A549 (cell line): ENCODE measurements at regions not wholly inside any gene's neighbourhood (a gene's known extent, or its start where the extent isn't known, plus 50 kb on each side); places are given as distances from the start of the nearest gene placed in this dataset.

Experiments used
- ATAC-seq, 2 experiments: fragments of 200-7000 bp in 1 of 2; fragments of >200 bp in 1 of 2; cut with Nextera tagmentation in 1 of 2; cut with Tn5 transposase in 1 of 2; 3 replicates each; pipeline versions ENCODE4 v1.8.0 to v1.9.1; 2018 to 2020; ENCODE audit warnings: mild to moderate bottlenecking in 1 of 2, moderate library complexity in 1 of 2
- CTCF ChIA-PET: fragments of 300-600 bp; sonication (Branson Sonifier 250); formaldehyde crosslinking; extraction: SDS; loops from one replicate; lab custom pipeline; 2021; ENCODE audit warnings: antibody characterized with exemption, inconsistent platforms; lab: Yijun Ruan, JAX
- POLR2A ChIA-PET: fragments of 350-600 bp; formaldehyde crosslinking; extraction: SDS; loops from one replicate; lab custom pipeline; 2021; ENCODE audit warnings: antibody characterized with exemption, inconsistent platforms; lab: Yijun Ruan, JAX
- DNase-seq, 2 experiments: peaks; one replicate each; pipeline versions ENCODE4 v3.0.0 to v3.0.0-alpha.2; 2011 to 2016; ENCODE audit warnings: low read depth in 1 of 2, low spot score in 1 of 2
- FAIRE-seq: peaks from 2 replicates; lab custom pipeline; 2011; peaks lifted over from hg19 to GRCh38; lab: Jason Lieb, UNC
- H3K27ac ChIP-seq, 2 experiments: fragments of >200 bp; sonication (Bioruptor Twin); formaldehyde crosslinking; 3 replicates each; pipeline ENCODE4 v1.5.1; 2016 to 2017
- H3K4me1 ChIP-seq: fragments of >200 bp; sonication (Bioruptor Twin); formaldehyde crosslinking; 3 replicates; pipeline ENCODE4 v1.6.1; 2016
- H3K4me2 ChIP-seq: fragments of >200 bp; sonication (Bioruptor Twin); formaldehyde crosslinking; 3 replicates; pipeline ENCODE4 v1.6.1; 2016
- H3K4me3 ChIP-seq: fragments of >200 bp; sonication (Bioruptor Twin); formaldehyde crosslinking; 3 replicates; pipeline ENCODE4 v1.5.1; 2016
- H3K9me3 ChIP-seq: fragments of >200 bp; sonication (Bioruptor Twin); formaldehyde crosslinking; 3 replicates; pipeline ENCODE4 v1.6.1; 2016
- ATOH8 ChIP-seq: fragments of 250-450 bp; sonication (Bioruptor Pico); IDR thresholded peaks from 2 replicates; pipeline ENCODE4 v1.5.0; 2020; ENCODE audit warnings: low read depth, mild to moderate bottlenecking, moderate library complexity
- CBX2 ChIP-seq: fragments of 200-600 bp; sonication (generic); IDR thresholded peaks from 2 replicates; pipeline ENCODE4 v1.6.1; 2016; ENCODE audit warnings: low read depth, mild to moderate bottlenecking, borderline replicate concordance
- CHD2 ChIP-seq: fragments of 150-350 bp; IDR thresholded peaks from 2 replicates; pipeline ENCODE4 v1.6.1; 2014; ENCODE audit warnings: low read length; ENCODE audit not compliant: partially characterized antibody
- E2F6 ChIP-seq: IDR thresholded peaks from 2 replicates; pipeline ENCODE4 v1.6.1; 2012; ENCODE audit warnings: low read depth, borderline replicate concordance
- EP300 ChIP-seq, 2 experiments: fragments of >200 bp; sonication (Bioruptor Twin); formaldehyde crosslinking; IDR thresholded peaks; 2 replicates in 1 of 2; 3 replicates in 1 of 2; pipeline ENCODE4 v1.6.1; 2016 to 2017
- ESRRA ChIP-seq: fragments of 150-350 bp; IDR thresholded peaks from 2 replicates; pipeline ENCODE4 v1.6.1; 2014; ENCODE audit warnings: mild to moderate bottlenecking, low read length, borderline replicate concordance
- FOSB ChIP-seq: fragments of 250-450 bp; sonication (Bioruptor Pico); IDR thresholded peaks from 2 replicates; pipeline ENCODE4 v1.5.0; 2020; ENCODE audit warnings: mild to moderate bottlenecking, moderate library complexity
- FOXS1 ChIP-seq: fragments of 250-450 bp; sonication (Bioruptor Pico); IDR thresholded peaks from 2 replicates; pipeline ENCODE4 v1.5.0; 2020; ENCODE audit warnings: mild to moderate bottlenecking, moderate library complexity
- GATA3 ChIP-seq: IDR thresholded peaks from 2 replicates; pipeline ENCODE4 v1.6.1; 2012; ENCODE audit warnings: borderline replicate concordance
- HDAC2 ChIP-seq: fragments of 200-600 bp; sonication (generic); IDR thresholded peaks from 2 replicates; pipeline ENCODE4 v1.6.1; 2016
- HOXB5 ChIP-seq: fragments of 250-450 bp; sonication (Bioruptor Pico); IDR thresholded peaks from 2 replicates; pipeline ENCODE4 v1.5.0; 2020; ENCODE audit warnings: mild to moderate bottlenecking, moderate library complexity
- JUN ChIP-seq, 2 experiments: fragments of >200 bp; sonication (Bioruptor Twin); formaldehyde crosslinking; IDR thresholded peaks; 2 replicates in 1 of 2; 3 replicates in 1 of 2; pipeline ENCODE4 v1.6.1; 2016 to 2017
- KDM1A ChIP-seq: fragments of 200-600 bp; sonication (generic); IDR thresholded peaks from 2 replicates; pipeline ENCODE4 v1.6.1; 2016; ENCODE audit warnings: low read depth, mild to moderate bottlenecking
- KDM5A ChIP-seq: fragments of 200-600 bp; sonication (generic); IDR thresholded peaks from 2 replicates; pipeline ENCODE4 v1.6.1; 2016; ENCODE audit warnings: antibody characterized with exemption, mild to moderate bottlenecking
- MAFK ChIP-seq: fragments of 450-650 bp; IDR thresholded peaks from 2 replicates; pipeline ENCODE4 v1.6.1; 2014; ENCODE audit not compliant: partially characterized antibody
- MAX ChIP-seq: IDR thresholded peaks from 2 replicates; pipeline ENCODE4 v1.6.1; 2012
- MAZ ChIP-seq: fragments of 150-350 bp; IDR thresholded peaks from 2 replicates; pipeline ENCODE4 v1.6.1; 2014; ENCODE audit warnings: antibody characterized with exemption, low read depth, low read length, borderline replicate concordance
- MYC ChIP-seq: IDR thresholded peaks from 2 replicates; pipeline ENCODE4 v1.6.1; 2012; ENCODE audit warnings: mild to moderate bottlenecking, inconsistent platforms, low read length, improper control_type of control experiment, borderline replicate concordance
- NFE2L2 ChIP-seq: fragments of 150-350 bp; conservative IDR thresholded peaks from 2 replicates; pipeline ENCODE4 v1.6.1; 2014; ENCODE audit warnings: low read length
- POLR2AphosphoS2 ChIP-seq: conservative IDR thresholded peaks from 2 replicates; pipeline ENCODE4 v1.6.1; 2012; ENCODE audit warnings: low read length, improper control_type of control experiment, inconsistent platforms
- RAD21 ChIP-seq, 2 experiments: fragments of >200 bp in 1 of 2; sonication (Bioruptor Twin) in 1 of 2; formaldehyde crosslinking in 1 of 2; IDR thresholded peaks in 1 of 2; conservative IDR thresholded peaks in 1 of 2; 2 replicates in 1 of 2; 3 replicates in 1 of 2; pipeline ENCODE4 v1.6.1; 2012 to 2018; ENCODE audit warnings: inconsistent platforms in 1 of 2
- RNF2 ChIP-seq: fragments of 200-600 bp; sonication (generic); IDR thresholded peaks from 2 replicates; pipeline ENCODE4 v1.6.1; 2016; ENCODE audit warnings: low read depth, mild to moderate bottlenecking, antibody characterized with exemption, moderate library complexity, borderline replicate concordance
- SMC3 ChIP-seq: fragments of >200 bp; sonication (Bioruptor Twin); formaldehyde crosslinking; IDR thresholded peaks from 3 replicates; pipeline ENCODE4 v1.6.1; 2018; ENCODE audit warnings: inconsistent platforms
- SREBF2 ChIP-seq: fragments of 450-650 bp; IDR thresholded peaks from 2 replicates; pipeline ENCODE4 v1.6.1; 2014; ENCODE audit warnings: mild to moderate bottlenecking, moderate library complexity
- TFCP2L1 ChIP-seq: fragments of 250-450 bp; sonication (Bioruptor Pico); IDR thresholded peaks from 2 replicates; pipeline ENCODE4 v1.5.0; 2021; ENCODE audit warnings: mild to moderate bottlenecking
- ZC3H11A ChIP-seq: fragments of 450-650 bp; IDR thresholded peaks from 2 replicates; pipeline ENCODE4 v1.6.1; 2014; ENCODE audit warnings: antibody characterized with exemption, mild to moderate bottlenecking
- ZFP36 ChIP-seq: fragments of 450-650 bp; IDR thresholded peaks from 2 replicates; pipeline ENCODE4 v1.6.1; 2014; ENCODE audit warnings: borderline replicate concordance; ENCODE audit not compliant: partially characterized antibody
- ZNF302 ChIP-seq: fragments of 250-450 bp; sonication (Bioruptor Pico); IDR thresholded peaks from 2 replicates; pipeline ENCODE4 v1.9.0; 2021; ENCODE audit warnings: inconsistent platforms, mild to moderate bottlenecking, moderate library complexity
- WGBS: methylation state at CpG from one replicate; pipeline ENCODE4 v1.1.6; 2017; ENCODE audit errors: missing lambda C conversion rate; 5-methylcytosine and 5-hydroxymethylcytosine counted together
- TF ChIP-seq, protein P1 (sequence below): IDR thresholded peaks from 2 replicates; pipeline ENCODE4 v1.6.1; 2012
- TF ChIP-seq, protein P2 (sequence below): fragments of >200 bp; sonication (Bioruptor Twin); formaldehyde crosslinking; IDR thresholded peaks from 2 replicates; pipeline ENCODE4 v1.6.1; 2016

- ATAC-seq (no peak), FAIRE-seq (no peak), DNase-seq (no peak)
- 58% methylated on average over 1 of the region's 1 CpG for WGBS
- ChIA-PET POLR2A (no interaction called here), CTCF (no interaction called here)
- no peak overlapping the region for H3K4me3 ChIP-seq
- H3K9me3 ChIP-seq: no peaks in the 10 kb centered on the region
- H3K4me1 ChIP-seq: peaks cover under 1% of the 10 kb centered on the region
- TF ChIP-seq ATOH8: no peak
- no peak for TF ChIP-seq ESRRA
- TF ChIP-seq MAX: no peak
- TF ChIP-seq, protein P1, sequence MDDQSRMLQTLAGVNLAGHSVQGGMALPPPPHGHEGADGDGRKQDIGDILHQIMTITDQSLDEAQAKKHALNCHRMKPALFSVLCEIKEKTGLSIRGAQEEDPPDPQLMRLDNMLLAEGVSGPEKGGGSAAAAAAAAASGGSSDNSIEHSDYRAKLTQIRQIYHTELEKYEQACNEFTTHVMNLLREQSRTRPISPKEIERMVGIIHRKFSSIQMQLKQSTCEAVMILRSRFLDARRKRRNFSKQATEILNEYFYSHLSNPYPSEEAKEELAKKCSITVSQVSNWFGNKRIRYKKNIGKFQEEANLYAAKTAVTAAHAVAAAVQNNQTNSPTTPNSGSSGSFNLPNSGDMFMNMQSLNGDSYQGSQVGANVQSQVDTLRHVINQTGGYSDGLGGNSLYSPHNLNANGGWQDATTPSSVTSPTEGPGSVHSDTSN: no peak
- no peak for TF ChIP-seq KDM5A
- no peak for TF ChIP-seq E2F6
- TF ChIP-seq, protein P2, sequence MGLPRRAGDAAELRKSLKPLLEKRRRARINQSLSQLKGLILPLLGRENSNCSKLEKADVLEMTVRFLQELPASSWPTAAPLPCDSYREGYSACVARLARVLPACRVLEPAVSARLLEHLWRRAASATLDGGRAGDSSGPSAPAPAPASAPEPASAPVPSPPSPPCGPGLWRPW: no peak
- no peak for TF ChIP-seq CHD2
- no peak for TF ChIP-seq KDM1A
- TF ChIP-seq FOSB (CRISPR knock-in tag): no peak
- no peak for TF ChIP-seq MAZ
- TF ChIP-seq HDAC2: no peak
- no peak for TF ChIP-seq ZC3H11A
- TF ChIP-seq EP300 (IDR thresholded peaks at IDR 0.05): no peak
- TF ChIP-seq CBX2: no peak
- no peak for TF ChIP-seq SREBF2
- TF ChIP-seq SMC3: no peak
- H3K4me2 ChIP-seq: no peak overlapping the region
- H3K27ac ChIP-seq: no peak overlapping the region
Observed at GRCh38 chr13:64633948-64634347, 2596.2 kb downstream of the PCDH9 start.

DNA sequence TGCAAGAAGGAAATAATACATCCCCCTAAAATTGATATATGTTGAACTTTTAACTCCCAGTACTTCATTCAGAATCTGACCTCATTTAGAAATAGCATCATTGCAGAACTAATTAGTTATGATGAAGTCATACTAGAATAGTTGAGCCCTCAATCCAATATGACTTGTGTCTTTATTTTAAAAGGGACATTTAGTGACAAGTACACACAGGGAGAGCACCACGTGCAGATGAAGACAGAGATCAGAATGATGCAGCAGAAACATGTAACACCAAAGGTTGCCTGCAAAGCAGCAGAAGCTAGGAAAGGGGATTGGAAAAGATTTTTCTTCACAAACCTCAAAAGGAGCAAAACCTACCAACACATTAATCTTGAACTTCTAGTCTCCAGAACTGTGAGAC is 2602.5 kb downstream of the PCDH9 start:
- H3K4me3 ChIP-seq: no peak overlapping the region
- ChIA-PET CTCF (interaction anchor here (1.3 kb wide), 1 partner anchor 156 kb away, joined by 3 read pairs; no protein-coding TSS in a partner anchor), POLR2A (no interaction called here)
- H3K27ac ChIP-seq: no peak overlapping the region
- 13% methylated on average over 1 of the region's 1 CpG for WGBS
- no peak for DNase-seq
- no peak for FAIRE-seq
- H3K9me3 ChIP-seq: no peaks in the 10 kb centered on the region
- ATAC-seq: no peak
- no peak overlapping the region for H3K4me2 ChIP-seq
- H3K4me1 ChIP-seq: no peaks in the 10 kb centered on the region
- no peak for TF ChIP-seq JUN (IDR thresholded peaks at IDR 0.05)
- TF ChIP-seq ZNF302 (CRISPR knock-in tag): no peak

DNA sequence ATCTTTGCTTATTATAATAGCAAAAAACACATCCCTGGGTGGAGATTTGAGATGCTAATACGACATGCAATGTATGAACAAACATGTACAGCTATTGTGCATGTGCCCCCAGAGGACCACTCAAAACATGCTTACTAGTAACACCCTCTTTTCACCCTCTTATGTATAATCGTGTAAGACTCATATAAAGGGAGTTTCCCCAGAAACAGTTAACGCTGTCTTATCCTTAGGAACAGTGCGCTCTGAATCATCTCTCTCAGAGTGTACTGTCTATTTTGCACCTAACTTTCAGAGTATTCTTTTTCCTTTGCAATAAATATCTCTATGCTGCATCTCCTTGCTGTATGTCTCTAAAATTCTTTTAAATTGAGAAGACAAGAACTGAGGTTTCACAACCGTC is 2604.0 kb downstream of the PCDH9 start:
- Histone ChIP-seq H3K27ac (no peak overlapping the region), H3K4me2 (no peak overlapping the region), H3K4me3 (no peak overlapping the region), H3K9me3 (no peaks in the 10 kb centered on the region), H3K4me1 (no peaks in the 10 kb centered on the region)
- ATAC-seq: no peak
- ChIA-PET CTCF (no interaction called here), POLR2A (no interaction called here)
- TF ChIP-seq RNF2 (no peak), MAX (no peak), TFCP2L1 (CRISPR knock-in tag) (no peak), POLR2AphosphoS2 (no peak), ESRRA (no peak), GATA3 (no peak), SREBF2 (no peak), HOXB5 (CRISPR knock-in tag) (no peak), FOXS1 (CRISPR knock-in tag) (no peak), ZFP36 (no peak), JUN (IDR thresholded peaks at IDR 0.05) (no peak), KDM1A (no peak), KDM5A (no peak), MYC (no peak), CBX2 (no peak), NFE2L2 (no peak), MAFK (no peak), RAD21 (conservative IDR thresholded peaks at IDR 0.05 in 1 of 2, IDR thresholded peaks at IDR 0.05 in 1 of 2) (no peak)
- TF ChIP-seq, protein P2: no peak
- TF ChIP-seq, protein P1: no peak
- FAIRE-seq: no peak
- DNase-seq: no peak
- WGBS: 89% methylated on average over 5 of the region's 5 CpGs
